Cardiac septum (tissue), 1 donor: ENCODE measurements at regions not wholly inside any gene's neighbourhood (a gene's known extent, or its start where the extent isn't known, plus 50 kb on each side); places are given as distances from the start of the nearest gene placed in this dataset.

Experiments
- DNase-seq: peaks from one replicate; pipeline ENCODE4 v3.0.0-alpha.2; 2020; ENCODE audit warnings: low spot score
- intact Hi-C: fragments of 100-400 bp; cut with DNase I; formaldehyde crosslinking; loops from one replicate; pipeline ENCODE4 v1.14.0; 2022
- donor health status: DM: no; HTN: no; CAD: no.

GRCh38 chr5:142395334-142395733 is 70.5 kb upstream of the SPRY4 start:
- intact Hi-C loops: no loop called here
- DNase-seq: no peak

DNA sequence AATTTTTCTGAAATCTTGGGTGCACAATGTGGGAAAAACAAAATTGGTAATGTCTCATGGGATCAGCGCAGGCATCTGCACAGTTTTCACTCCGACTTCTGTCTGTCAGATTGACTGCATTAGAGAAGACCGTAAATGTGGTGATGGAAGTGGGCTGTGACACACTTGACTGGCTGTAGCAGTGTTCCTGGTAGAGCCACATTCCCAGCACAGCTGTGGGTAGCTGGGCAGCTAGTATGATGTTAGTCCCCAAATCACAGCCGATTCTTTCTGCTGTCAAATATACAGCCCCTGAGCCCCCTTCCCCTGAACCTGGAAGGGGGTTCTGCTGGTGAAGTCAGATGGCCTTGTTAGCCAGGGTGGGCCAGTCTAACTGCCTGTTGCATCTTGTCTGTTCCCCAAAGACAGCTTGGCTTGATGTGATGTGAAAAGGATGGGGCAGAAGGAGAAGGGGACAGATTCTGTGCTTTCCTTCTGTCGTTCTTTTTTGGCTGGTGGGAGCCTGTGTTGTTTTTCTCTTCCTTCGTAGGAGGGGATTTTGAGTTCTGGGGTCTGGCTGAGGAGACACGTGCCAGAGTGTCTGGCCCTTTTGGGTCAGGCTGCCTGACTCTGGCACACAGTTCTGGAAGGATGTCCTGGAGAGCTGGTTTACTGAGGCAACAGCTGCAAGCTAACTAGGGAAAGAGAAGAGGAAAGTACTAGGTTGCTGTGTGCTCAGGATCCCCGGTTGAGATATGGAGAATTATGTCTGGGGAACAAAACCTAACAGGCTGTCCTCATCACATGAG is 66.4 kb upstream of the SPRY4 start:
- no peak for DNase-seq
- intact Hi-C loops: no loop called here

DNA sequence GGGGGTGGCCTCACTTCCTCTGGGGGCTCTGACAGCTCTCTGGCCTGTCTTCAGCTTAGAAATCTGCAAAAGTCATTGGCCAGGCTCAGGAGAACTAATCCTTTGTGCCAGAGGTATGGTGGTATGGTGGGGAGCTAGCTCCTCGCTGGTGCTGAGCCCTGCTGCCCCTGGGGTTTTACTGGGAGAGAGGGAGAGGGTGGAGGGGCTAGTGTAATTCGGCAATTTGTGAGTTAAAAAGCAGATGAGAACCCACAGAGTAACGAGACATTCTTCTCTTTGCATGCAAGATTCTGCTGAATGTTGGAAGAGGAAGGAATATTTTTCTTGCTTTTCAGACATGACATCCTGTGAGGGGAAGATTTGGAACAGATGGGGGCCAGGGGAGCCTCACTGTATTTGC is 65.5 kb upstream of the SPRY4 start:
- no peak for DNase-seq
- intact Hi-C loops: no loop called here

DNA sequence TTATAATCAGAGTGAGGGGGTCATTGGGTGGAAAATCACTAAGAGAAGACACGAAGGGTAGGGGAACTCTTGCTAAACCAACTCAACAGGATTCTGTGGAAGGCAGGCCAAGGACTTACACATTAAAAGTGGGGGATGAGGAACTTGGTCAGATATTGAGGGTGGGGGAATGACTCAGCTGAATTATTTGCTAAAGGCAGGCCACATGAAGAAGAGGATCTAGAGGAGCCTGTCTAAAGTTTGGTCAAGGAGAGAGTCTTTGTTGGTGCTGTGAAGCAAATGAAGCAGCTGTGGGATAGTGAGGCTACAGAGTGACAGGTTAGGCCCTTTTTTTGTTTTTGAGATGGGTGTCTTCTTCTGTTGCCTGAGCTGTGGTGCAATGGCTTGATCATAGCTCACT is 63.9 kb upstream of the SPRY4 start:
- no peak for DNase-seq
- intact Hi-C loops: no loop called here

DNA sequence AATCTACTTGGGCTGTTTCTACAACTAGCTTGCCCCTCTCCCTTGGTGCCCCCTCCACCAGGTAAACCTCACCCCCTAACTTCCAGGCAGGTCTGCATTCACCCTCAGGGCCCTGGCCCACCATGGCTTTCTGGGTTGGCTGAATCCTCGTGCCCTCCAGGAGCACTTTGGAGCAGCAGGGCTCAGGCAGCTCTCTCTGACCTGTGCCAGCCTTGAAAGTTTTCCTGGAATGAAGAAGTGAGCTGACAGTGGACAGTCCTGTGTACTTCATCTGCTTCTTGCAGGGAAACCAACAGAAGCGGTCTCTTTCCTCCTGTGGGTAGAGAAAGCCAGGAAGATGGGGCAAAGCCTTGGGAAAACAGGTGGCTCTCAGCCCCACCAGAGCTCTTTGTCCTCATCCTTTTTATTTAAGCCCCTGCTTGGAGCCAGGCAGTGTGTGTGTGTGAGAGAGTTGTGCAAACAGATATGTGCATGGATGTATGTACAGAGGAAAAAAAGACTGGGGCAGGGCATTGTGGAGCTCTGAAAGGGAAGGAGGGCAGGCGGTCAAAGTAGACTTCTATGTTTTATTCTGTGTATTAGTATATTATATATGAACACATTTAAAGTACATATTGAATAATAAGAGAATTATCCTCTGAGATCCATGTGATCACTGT is 62.3 kb upstream of the SPRY4 start:
- intact Hi-C loops: no loop called here
- DNase-seq: no peak

DNA sequence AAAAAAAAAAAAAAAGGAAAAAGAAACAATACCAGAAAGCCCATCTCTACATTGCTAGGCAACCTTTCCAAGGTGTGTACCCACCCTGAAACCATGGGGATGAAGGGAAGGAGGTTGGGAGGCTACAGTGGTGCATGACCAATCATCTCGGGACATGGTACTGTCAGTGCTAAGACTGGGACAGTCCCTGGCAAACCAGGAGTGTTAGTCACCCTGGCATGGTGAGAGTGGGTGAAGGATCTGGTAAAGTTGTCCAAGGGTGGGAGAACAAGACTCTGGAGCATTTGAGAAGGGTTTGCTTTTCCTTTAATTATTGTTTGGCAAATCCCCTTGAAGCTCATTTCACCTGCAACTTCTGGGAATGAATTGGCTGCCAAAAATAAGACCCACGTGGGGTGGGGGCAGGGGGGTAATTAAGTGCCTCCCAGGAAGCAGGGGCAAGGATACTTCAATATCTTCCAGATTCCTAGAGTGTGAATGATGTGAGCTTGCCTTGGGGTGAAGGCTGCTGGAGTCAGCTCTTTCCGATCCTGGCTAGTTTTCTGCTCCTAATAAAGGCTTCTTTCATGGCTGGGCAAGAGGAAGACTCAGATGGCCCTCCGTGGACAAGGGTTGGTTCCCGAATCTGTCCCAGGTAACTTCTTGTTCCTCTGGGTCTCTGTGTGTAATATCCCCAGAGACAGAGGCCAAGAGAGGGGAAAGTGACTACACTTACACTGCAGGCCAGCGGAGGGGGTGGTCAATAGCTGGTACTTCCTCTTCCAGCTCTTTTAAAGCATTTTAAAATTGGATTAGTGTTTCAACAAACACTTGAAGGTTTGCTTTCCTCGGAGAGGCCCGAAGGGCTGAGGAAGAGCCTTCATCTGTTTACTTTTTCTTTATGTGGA is 61.6 kb upstream of the SPRY4 start:
- intact Hi-C loops: no loop called here
- DNase-seq: no peak

GRCh38 chr5:142385194-142385593 is 60.4 kb upstream of the SPRY4 start:
- intact Hi-C loops: no loop called here
- DNase-seq: no peak

GRCh38 chr5:142384014-142384413 is 59.2 kb upstream of the SPRY4 start:
- DNase-seq: no peak
- intact Hi-C loops: no loop called here

- intact Hi-C loops: no loop called here
- DNase-seq: no peak
Measured at GRCh38 chr5:142382186-142382585, 57.4 kb upstream of the SPRY4 start.

- no peak for DNase-seq
- intact Hi-C loops: no loop called here
Measured at GRCh38 chr5:142378737-142379634, 54.2 kb upstream of the SPRY4 start.

GRCh38 chr5:142375944-142376411 is 51.2 kb upstream of the SPRY4 start:
- intact Hi-C loops: no loop called here
- DNase-seq: no peak
